Fibroblast of pulmonary artery (primary cell): ENCODE measurements at regions not wholly inside any gene's neighbourhood (a gene's known extent, or its start where the extent isn't known, plus 50 kb on each side); places are given as distances from the start of the nearest gene placed in this dataset.

Experiments used
- DNase-seq: peaks from one replicate; pipeline ENCODE4 v3.0.0-alpha.2; 2010; ENCODE audit warnings: low read depth
- H3K4me3 ChIP-seq: replicated peaks from 2 replicates; pipeline ENCODE4 v1.5.1; 2011; ENCODE audit warnings: low read depth, mild to moderate bottlenecking, control low read depth, low read length, moderate library complexity
- TF ChIP-seq, protein P1 (sequence below): IDR thresholded peaks from 2 replicates; pipeline ENCODE4 v1.5.1; 2011; ENCODE audit warnings: mild to moderate bottlenecking, control low read depth, low read length, inconsistent platforms; ENCODE audit errors: missing control alignments

DNA sequence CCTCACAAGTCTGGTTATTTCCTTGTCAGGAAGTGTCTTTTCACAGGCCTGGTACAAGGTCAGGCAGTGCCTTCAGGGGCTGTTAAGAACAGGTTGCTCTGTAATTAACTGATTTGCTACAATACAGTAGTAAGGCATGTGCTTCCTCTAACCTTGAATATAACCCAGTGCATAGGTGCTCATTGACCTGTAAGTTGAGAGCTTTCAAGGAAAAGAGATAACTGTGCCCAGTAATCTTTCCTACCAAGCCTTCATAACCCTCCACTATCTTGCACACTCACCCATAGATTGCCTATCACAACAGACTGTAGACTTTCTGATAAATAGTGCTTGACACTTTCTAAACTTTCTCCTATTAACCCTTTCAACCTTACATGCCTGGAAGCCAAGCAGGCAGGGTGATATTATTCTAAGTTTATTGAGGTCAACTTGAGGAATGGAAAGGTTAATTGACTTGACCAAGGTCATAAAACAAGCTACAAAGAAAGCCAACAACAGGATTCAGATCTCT is 148.1 kb downstream of the PPARGC1A start:
- TF ChIP-seq, protein P1, sequence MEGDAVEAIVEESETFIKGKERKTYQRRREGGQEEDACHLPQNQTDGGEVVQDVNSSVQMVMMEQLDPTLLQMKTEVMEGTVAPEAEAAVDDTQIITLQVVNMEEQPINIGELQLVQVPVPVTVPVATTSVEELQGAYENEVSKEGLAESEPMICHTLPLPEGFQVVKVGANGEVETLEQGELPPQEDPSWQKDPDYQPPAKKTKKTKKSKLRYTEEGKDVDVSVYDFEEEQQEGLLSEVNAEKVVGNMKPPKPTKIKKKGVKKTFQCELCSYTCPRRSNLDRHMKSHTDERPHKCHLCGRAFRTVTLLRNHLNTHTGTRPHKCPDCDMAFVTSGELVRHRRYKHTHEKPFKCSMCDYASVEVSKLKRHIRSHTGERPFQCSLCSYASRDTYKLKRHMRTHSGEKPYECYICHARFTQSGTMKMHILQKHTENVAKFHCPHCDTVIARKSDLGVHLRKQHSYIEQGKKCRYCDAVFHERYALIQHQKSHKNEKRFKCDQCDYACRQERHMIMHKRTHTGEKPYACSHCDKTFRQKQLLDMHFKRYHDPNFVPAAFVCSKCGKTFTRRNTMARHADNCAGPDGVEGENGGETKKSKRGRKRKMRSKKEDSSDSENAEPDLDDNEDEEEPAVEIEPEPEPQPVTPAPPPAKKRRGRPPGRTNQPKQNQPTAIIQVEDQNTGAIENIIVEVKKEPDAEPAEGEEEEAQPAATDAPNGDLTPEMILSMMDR, result no peak
- H3K4me3 ChIP-seq, result no peak overlapping the region
- no peak for DNase-seq

DNA sequence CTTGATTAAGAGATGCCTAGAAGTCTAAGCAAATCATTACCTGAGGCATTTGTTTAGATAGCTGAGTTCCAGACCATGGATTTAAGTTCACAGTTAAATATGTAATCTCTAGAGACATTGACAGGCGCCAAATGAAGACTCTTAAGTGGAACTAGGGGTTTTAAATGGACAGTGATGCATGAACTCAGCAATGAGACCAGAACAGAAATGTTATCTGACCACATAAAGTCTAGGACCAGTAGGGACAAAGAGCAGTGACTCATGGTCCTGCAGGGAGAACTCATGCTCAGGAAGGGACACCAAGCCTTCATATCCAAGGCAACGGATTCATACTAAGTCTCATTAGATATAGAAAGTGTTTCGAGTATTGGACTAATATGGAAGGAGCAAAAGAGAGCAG is 152.3 kb downstream of the PPARGC1A start:
- TF ChIP-seq, protein P1, result no peak
- no peak overlapping the region for H3K4me3 ChIP-seq

GRCh38 chr4:23736466-23736865 is 153.4 kb downstream of the PPARGC1A start:
- no peak for DNase-seq
- TF ChIP-seq, protein P1, result no peak
- no peak overlapping the region for H3K4me3 ChIP-seq

More for the DNA sequence above, 152.3 kb downstream of the PPARGC1A start:
- DNase-seq, result no peak

DNA sequence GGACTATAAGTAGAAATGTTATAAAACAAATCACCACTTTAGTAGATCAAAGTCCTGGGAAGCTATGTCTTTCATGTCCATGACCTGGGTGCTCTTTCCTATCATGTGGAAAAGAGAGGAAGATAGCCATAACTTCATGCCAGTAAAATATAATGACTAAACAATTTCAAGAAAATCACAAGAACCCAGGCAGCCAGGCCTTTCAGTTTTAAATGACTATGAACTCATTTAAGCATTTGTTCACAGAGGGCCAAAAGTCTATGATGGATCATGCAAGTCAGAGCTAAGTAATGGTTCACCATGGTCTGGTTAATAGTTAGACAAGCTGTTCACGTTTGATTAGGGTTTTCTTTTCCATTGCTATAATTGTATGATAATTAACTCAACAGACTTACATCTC is 155.8 kb downstream of the PPARGC1A start:
- no peak for DNase-seq
- TF ChIP-seq, protein P1, result no peak
- H3K4me3 ChIP-seq, result no peak overlapping the region

DNA sequence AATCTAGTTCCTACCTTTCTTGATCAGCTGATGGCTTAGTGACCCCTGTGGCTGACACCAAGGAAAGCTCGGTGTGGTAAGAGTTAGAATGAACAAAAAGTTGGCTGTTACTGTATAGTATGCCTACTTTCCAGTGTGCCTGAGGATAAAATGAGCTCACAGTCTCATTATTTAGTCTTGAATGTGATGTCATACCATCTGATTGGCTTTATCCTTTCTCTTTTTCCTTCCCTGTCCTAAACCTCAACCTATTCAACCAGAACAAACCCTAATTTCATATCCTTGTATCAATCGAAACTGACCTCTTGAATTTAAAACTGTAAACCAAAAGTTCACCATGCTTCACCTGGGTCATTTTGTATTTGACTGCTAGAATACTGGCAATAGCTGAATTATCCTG is 156.4 kb downstream of the PPARGC1A start:
- no peak overlapping the region for H3K4me3 ChIP-seq
- DNase-seq, result no peak
- TF ChIP-seq, protein P1, result no peak

GRCh38 chr4:23730998-23731397 is 158.8 kb downstream of the PPARGC1A start:
- no peak overlapping the region for H3K4me3 ChIP-seq
- DNase-seq, result no peak
- TF ChIP-seq, protein P1, result no peak

GRCh38 chr4:23728971-23729370 is 160.9 kb downstream of the PPARGC1A start:
- no peak for DNase-seq

More at GRCh38 chr4:23728971-23729370, 160.9 kb downstream of the PPARGC1A start:
- TF ChIP-seq, protein P1, result no peak
- H3K4me3 ChIP-seq, result no peak overlapping the region
